T-helper 2 cell treated with Interferon-gamma antibody and Interleukin-4, amounts not matched to agents 100 ng/mL and 5 ng/mL, for 36 hours (primary cell): ENCODE measurements at regions not wholly inside any gene's neighbourhood (a gene's known extent, or its start where the extent isn't known, plus 50 kb on each side); places are given as distances from the start of the nearest gene placed in this dataset.
"Not testable (repeated sequence)": the region's sequence is repeated elsewhere in the genome, so short reads cannot be mapped to it uniquely, and the experiment has no call there.

Source experiments
- intact Hi-C: fragments of 100-400 bp; cut with micrococcal nuclease; formaldehyde crosslinking; loops from one replicate; pipeline ENCODE4 v1.15.1; 2023

DNA sequence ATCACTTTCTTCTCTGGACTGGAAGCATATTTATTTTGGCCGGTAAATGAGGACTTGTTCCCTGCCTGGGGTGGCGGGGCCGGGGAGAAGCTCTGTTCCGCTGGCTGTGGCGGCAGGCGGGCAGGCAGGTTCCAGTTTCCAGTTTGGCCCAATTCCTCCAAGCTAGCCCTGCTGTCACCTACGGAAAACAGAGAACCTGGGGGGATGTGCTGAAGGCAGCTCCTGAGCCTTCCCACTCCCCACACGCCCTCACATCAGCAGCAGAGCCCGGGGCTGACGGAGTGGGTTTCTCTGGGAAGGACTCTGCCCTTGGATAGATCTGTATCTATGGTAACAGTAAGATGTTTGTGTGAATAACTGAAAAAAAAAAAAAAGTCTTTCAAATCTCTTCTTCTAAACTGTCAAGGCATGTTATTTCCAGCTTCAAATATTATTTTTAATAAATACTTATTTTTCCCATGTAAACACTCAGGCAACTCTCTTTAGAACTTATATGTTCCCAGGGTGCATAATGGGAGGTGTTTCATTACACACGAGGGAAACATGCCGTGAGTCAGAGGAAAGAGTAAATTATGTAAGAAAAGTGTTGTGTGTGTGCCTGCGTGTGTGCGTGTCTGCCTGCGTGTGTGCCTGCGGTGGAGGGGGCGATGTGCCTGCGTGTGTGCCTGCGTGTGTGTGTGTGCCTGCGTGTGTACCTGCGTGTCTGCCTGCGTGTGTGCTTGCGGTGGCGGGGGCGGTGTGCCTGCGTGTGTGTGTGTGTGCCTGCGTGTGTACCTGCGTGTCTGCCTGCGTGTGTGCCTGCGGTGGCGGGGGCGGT, 116.1 kb upstream of the ZNF516 start:
- intact Hi-C loops = no loop called here

DNA sequence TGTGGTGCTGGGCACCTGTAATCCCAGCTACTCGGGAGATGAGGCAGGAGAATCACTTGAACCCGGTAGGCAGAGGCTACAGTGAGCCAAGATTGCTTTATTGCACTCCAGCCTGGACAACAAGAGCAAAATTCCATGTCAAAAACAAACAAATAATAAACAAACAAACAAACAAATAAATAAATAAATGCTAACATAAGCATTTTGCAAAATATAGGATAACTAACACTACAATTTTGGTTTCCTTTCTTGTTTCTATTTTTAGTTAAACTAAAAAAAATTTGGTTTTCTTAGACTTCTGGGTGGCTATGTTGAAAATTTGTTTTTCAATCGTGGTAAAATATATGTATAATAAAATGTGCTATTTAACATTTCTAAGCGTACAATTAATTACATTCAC, 115.0 kb upstream of the ZNF516 start:
- intact Hi-C loops = no loop called here

DNA sequence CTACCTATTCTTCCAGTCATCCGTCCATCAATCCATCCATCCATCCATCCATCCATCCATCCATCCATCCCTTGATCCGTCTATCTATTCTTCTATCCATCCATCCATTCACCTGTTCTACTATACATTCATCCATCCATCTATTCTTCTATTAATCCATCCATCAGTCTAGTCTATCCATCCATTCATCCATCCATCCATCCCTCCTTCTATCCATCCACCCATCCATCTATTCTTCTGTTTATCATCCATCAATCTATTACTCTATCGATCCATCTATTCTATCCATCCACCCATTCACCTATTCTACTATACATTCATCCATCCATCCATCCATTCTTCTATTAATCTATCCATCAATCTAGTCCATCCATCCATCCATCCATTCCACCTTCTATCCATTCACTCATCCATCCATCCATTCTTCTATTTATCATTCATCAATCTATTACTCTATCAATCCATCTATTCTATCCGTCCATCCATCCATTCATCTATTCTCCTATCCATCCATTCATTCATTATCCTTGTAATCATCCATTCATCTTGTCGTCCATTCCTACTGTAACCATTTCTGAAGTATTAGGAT, 110.4 kb upstream of the ZNF516 start:
- intact Hi-C loops = no loop called here

DNA sequence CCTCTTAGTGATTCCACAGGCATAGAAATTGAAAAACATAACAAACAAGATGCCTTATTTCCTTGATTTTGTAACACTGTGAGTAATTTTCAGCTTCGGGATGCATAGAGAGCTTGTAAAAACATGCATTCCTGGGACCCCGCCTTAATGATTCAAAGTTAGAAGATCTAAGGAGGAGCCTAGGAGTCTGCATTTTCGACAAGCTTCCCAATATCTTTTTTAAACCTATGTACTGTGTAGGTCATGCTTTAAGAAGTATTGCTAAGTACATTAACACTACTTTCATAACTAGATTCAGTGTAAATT, 109.8 kb upstream of the ZNF516 start:
- intact Hi-C loops = no loop called here

DNA sequence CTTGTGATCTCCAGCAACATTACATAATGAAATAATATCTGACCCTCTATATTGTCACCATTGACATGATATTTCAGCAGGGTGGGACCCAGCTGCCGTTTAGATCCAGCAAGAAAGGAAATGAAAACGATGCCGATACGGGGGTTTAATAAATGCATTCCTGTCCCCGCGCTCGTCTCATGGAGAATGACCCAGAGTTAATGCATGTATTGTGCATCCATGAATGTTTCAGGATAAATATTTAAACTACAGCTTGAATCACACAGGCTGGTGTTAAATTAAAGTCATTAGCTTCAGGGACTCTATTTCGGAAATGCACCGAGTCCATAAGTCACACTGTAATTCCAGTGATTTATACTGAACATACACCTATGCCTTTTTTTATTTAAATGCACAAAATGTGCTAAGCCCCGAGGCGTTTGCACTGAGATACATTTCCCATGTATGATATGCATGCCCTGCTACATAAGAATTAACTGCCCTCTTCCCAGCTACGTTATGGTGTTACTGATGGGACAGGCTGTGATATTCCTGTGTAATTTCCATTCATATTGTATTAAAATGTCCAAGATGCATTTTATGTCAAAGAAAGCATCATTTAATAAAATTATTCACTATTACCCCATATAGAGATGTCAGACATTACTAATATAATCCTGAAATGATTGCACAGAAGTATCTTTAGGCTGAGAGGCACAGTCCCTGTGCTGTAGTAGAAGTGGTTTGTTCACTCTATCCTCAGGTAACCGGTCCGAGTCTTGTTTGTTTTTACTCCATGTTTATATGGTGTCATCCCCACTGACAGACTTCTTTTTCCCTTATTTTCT, 109.3 kb upstream of the ZNF516 start:
- intact Hi-C loops = no loop called here

DNA sequence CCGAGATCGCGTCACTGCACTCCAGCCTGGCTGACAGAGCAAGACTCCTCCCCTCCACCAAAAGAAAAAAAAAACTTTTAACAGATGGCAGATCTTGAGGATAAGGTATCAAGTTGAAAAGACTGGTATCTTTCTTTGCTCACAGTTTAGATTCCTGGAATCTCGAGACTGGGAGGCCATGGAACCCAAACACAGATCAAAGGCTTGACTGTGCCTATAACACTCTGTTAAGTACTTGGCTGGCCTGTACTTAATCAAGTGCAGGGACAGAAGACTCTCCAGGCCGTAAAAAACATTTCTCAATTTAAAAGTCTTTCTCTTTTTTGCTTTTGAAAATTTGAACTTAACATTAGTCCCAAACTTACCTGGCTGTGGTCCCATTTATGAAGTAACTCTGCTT, 107.1 kb upstream of the ZNF516 start:
- intact Hi-C loops = no loop called here

DNA sequence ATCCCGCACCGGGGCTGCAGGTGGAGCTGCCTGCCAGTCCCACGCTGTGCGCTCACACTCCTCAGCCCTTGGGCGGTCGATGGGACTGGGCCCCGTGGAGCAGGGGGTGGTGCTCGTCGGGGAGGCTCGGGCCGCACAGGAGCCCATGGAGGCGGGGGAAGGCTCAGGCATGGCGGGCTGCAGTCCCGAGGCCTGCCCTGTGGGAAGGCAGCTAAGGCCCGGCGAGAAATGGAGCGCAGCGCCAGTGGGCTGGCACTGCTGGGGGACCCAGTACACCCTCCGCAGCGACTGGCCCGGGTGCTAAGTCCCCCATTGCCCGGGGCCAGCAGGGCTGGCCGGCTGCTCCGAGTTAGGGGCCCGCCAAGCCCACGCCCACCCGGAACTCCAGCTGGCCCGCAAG, 105.0 kb upstream of the ZNF516 start:
- intact Hi-C loops = not testable (repeated sequence)

DNA sequence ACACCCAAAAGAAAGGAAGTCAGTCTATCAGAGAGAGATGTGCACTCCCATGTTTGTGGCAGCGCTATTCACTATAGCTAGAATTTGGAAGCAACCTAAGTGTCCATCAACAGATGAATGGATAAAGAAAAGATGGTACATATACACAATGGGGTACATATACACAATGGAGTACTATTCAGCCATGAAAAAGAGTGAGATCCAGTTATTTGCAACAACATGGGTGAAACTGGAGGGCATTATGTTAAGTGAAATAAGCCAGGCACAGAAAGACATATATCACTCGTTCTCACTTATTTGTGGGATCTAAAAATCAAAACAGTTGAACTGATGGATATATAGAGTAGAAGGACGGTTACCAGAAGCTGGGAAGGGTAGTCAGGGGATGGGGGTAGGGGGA, 99.9 kb upstream of the ZNF516 start:
- intact Hi-C loops = no loop called here

DNA sequence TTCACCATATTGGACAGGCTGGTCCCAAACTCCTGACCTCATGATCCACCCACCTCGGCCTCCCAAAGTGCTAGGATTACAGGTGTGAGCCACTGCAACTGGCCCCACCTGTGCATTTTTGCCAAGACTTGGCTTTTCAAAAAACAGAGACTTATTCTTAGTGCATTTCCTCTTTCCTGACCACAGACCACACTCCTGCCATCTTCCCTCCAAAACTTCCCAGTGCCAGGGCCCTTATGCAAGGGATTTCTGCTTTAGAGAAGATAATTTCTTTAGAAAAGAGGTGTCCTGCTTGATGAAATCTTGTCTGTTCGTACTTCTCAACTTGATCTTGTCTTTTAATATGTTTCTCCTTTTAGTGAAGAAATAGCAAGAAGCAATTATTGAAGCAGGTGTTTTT, 98.8 kb upstream of the ZNF516 start:
- intact Hi-C loops = no loop called here

DNA sequence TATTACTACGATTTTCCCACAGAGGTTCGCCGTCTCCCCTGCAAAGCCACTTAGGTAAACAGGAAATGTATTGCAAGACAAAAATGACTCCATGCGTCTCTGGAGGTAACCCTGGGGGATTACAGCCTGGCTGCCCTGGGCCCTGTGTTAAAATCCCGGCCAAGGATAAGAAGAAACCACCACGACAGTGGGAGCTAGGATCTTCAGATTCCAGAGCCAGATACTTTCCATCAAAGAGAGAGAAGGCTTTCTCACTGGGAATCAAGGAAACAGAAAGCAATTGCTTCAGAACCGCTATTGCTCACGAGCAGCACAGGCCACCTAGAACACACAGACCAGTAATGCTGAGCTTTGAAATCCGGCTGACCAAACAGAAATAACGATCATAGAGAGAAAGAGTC, 97.9 kb upstream of the ZNF516 start:
- intact Hi-C loops = no loop called here

DNA sequence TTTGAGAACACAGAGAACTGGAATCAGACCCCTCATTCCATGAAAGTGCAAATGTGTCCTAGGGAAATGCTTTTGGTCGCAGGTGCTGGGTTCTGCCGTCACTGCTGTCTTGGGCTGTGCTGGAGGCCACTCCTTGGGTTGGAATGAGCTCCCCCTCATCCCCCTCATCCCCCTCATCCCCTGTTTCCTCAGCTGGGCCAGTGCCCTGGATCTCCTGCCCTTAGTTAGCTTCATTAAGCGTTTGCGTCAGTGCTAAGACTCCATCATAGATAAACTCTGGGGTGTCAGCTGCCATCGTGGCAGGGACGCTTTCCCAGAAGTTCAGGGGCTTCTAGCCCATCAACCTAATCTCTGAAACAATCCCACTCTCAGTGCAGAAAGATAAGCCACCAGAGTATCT, 97.1 kb upstream of the ZNF516 start:
- intact Hi-C loops = no loop called here

DNA sequence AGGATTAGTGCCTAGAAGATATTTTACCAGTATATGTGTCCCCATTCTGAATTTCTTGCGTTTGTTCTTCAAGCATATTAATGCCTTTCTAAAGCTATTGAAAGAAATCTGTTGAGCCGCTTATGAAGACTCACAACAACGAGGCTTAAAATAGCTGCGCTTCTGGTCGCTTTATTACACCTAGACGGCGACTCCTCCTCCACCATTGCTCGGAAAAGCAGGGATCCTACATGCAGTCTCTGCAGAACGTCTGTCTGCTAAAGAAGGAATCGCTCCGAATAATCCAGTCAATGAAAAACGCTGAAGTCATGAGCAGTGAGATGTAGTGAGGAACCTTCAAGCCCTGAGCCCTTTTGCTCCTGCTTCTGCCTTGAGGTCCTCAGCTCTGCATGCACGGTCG, 94.8 kb upstream of the ZNF516 start:
- intact Hi-C loops = no loop called here

DNA sequence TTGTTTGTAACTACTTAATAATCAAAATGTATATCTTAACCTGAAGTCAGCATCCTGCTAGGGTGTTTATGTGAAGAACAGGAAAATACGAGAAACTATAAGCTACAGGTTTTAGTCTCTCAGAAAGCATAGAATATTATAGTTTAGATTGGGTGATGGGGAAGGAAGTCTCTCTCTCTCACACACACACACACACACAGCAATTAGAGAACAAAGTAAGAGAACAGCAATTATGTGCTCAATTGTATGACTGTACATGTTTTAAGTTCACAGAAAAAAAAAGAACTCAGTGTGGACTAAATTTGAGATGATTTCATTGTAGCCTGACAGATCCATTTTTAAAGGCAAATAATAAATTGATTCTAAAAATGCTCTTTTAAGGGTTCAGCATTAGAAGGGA, 94.3 kb upstream of the ZNF516 start:
- intact Hi-C loops = no loop called here

DNA sequence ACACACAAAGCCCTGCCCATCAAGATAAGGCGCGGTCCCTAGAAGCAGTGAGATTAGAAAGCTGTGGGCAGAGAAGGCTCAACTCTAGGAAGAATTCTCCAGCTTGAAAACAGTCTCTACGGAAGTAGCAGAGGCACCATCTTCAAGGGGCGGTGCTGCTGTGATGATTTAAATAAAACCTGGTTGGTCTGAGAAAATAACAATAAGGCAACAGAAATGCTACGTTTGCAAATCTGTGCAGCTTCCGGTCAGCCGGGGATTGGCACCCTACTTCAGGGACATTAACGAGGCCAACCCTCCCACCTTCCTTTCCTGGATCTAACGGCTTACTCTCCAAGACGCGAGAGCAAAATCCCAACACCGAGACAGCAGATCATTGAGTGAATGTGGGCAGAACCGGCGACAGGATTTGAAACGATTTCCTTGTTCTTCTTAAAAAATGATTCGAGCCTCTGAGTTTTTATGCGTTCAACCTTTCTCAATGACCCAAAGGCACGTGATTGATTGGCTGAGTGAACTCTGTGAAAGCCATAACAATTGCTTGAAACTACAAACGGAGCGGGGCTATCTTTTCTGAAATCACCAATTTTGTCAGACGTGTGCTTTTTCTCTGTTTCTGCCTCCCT, 93.7 kb upstream of the ZNF516 start:
- intact Hi-C loops = no loop called here

DNA sequence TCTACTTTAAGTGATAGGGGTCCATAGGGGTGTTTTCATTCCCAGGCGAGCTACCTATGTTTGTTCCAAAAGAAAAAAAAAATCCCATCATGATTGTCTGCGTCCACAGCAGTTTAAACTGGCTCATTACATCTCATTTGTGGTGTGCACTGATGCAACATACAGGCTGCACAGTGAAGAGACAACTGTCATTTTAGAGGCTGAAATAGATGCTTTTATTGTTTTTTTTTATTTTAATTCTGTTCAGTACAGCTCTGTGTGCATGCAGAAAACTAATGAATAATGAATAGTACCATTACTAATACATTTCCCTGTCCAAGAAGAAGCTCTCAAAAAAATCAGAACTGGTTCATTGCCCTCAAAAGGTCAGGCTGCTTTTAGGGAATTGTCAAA, 92.8 kb upstream of the ZNF516 start:
- intact Hi-C loops = no loop called here

DNA sequence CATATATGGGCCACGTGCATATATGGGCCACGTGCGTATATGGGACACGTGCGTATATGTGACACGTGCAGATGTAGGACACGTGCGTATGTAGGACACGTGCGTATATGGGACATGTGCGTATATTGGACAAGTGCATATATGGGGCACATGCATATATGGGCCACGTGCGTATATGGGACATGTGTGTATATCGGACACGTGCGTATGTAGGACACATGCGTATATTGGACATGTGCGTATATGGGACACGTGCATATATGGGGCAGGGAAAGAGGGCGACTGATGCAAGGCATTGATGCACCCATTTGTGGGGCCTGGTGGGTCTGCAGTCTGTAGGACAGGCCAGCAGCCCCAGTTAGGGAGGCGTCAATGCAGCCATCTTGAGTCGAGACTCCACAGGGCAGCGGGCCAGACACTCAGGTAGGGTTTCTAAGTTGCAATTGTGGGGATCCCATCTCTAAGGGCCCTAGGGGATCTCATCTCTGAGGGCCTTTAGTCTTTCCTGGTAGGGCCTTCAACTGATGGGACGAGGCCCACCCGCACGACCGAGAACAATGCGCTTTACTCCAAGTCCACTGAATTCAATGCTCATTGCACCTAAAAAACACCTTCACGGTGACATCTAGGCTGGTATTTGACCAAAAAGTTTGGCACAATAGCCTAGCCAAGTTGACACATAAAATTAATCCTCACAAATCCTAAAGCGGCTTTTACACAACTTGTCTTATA, 92.3 kb upstream of the ZNF516 start:
- intact Hi-C loops = no loop called here

DNA sequence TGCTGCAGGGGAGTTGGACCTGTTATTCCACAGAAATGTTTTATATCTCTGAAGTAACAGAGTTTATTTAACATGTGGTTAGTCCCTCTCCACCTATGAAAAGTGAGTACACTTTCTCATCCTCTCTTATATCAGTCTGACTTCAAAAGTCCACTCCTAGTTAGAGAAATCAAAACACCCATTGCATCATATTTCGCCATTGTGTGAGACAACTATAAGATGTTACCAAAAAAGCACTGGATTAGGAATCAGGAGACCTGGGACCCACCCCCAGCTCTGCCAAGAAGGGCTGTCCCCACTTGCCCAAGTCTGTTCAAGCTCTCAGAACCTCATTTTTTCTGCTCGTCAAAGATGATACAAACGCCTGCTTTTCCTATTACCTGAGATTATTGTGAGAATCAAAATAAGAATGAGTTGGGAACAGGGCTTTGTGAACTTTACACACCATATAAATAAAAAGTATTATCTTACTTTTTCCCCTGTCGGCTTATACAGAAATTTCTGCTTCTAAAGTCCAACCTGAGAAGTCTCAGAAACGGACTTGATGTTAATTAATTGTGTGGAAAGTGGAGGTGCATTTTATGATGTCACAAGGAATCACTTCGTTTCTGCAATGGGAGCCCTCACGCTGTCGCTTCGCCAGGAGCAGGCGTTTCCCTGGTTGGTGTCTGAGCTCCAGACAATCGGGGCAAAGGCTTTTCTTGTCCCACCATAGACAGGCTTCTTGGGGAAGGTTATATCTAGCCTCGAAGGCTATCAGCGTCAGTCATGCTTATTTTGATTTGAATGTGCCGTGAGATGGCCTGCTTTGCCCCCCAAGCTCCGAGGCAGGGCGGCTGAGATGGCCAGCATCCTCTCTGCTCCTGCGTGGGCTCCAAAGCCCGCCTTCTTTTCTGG, 89.6 kb upstream of the ZNF516 start:
- intact Hi-C loops = no loop called here

DNA sequence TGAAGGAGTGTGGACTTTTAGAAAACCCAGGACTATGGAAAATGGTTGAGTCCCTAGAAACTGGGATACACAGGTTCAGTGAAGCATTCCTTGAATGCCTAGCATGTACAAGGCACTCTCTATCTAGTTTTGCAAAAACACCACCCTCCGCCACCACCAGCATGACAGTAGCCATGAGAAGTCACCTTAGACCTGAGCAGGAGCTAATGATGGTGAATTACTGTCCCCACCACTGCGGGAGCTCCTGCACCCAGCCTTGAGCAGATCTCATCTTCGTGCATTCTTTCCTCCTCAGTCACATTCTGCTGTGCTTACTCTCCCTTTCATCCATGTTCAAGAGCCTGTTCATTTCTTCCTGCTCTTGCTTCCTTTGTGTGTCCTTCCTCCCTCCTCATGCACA, 86.2 kb upstream of the ZNF516 start:
- intact Hi-C loops = no loop called here

DNA sequence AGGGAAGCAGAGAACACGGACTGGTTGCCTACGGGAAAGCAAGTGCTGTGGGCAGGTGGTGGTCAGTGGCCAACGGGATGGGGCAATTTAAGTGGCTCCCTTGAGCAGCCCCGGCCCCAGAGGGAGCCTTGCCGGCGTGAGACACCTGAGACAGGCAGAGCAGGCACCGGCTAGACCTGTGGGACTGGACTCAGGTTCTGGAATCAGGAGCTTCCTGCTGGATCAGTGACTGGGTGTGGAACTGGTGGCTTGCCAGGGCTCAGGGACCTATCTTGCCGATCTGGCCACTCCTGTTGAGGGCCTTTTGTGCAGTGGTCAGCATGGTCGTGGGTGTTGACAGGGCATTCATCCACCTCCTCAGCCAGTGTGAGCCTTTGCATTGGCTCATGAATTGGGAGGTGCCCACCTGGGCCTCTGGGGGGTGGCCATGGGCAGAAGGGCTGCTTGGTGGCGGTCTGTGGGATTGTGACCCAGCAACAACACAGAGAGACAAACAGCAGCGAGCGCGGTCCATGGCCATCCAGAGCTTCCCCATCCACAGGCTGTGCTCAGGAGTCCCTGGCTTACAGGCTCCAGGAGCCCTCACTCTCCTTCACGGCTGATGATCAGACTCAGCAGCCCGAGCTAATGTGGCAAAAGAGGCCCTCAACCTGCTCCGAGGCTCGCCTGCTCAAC, 85.4 kb upstream of the ZNF516 start:
- intact Hi-C loops = no loop called here

DNA sequence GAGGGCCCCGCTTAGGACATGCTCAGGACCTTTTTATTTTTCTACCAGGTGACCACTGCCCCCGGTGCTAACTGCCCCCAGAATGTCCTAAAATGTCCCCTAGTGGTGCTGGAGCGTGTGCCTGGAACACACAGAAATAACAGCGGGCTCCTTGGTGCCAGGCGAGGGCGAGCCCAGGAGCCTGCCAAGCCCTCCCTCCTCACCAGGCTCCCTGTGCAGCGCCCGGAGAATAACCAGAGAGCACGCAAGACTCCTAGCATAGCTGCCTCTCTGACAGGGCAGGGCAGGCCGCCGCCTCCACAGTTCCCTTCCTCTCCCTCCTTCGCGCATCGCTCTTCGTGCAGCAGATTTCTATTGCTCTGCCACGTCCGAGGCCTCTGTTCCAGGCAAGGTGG, 84.3 kb upstream of the ZNF516 start:
- intact Hi-C loops = no loop called here
